NB4 (cell line): ENCODE measurements at regions not wholly inside any gene's neighbourhood (a gene's known extent, or its start where the extent isn't known, plus 50 kb on each side); places are given as distances from the start of the nearest gene placed in this dataset.
"Not testable (repeated sequence)": the region's sequence is repeated elsewhere in the genome, so short reads cannot be mapped to it uniquely, and the experiment has no call there.

Source experiments
- DNase-seq: peaks from one replicate; pipeline ENCODE4 v3.0.0; 2010; ENCODE audit warnings: low read depth
- H3K4me3 ChIP-seq: one replicate; pipeline ENCODE4 v1.5.1; 2011; ENCODE audit warnings: mild to moderate bottlenecking, low read depth, low read length, moderate library complexity
- CTCF ChIP-seq: IDR thresholded peaks from one replicate; pipeline ENCODE4 v1.5.1; 2012; ENCODE audit warnings: low read depth, low read length
- MYC ChIP-seq: IDR thresholded peaks from 2 replicates; pipeline ENCODE4 v1.6.1; 2011; ENCODE audit warnings: low read depth, low read length
- POLR2A ChIP-seq: IDR thresholded peaks from 2 replicates; pipeline ENCODE4 v1.6.1; 2011; ENCODE audit warnings: mild to moderate bottlenecking; ENCODE audit not compliant: insufficient read length; ENCODE audit errors: extremely low read depth
- TF ChIP-seq, protein P1 (sequence below): IDR thresholded peaks from 2 replicates; pipeline ENCODE4 v1.6.1; 2011; ENCODE audit warnings: low read depth, low read length

DNA sequence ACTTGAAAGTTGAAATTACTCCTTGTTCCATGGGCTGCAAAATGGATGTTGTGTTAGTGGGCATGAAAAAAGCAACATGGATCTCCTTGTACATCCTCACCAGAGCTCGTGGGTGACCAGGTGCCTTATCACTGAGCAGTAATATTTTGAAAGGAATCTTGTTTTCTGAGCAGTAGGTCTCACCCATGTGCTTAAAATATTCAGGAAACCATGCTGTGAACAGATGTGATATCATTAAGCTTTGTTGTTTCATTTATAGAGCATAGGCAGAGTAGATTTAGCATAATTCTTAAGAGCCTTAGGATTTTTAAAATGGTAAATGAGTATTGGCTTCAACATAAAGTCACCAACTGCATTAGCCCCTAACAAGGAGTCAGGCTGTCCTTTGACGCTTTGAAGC lies 316.6 kb downstream of the TYW1 start:
- no peak for TF ChIP-seq MYC
- no peak for TF ChIP-seq POLR2A
- TF ChIP-seq, protein P1, sequence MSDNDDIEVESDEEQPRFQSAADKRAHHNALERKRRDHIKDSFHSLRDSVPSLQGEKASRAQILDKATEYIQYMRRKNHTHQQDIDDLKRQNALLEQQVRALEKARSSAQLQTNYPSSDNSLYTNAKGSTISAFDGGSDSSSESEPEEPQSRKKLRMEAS, result no peak
- TF ChIP-seq CTCF, result no peak
- H3K4me3 ChIP-seq, result no peak overlapping the region
- DNase-seq, result no peak

GRCh38 chr7:67316902-67317301 lies 320.3 kb downstream of the TYW1 start:
- DNase-seq, H3K4me3 ChIP-seq: not testable (repeated sequence)

- not testable (repeated sequence) for DNase-seq, H3K4me3 ChIP-seq
Observed at GRCh38 chr7:67328257-67328656, 331.6 kb downstream of the TYW1 start.

GRCh38 chr7:67335165-67335564 lies 338.5 kb downstream of the TYW1 start:
- DNase-seq, H3K4me3 ChIP-seq: not testable (repeated sequence)

GRCh38 chr7:67335663-67336062 lies 339.0 kb downstream of the TYW1 start:
- not testable (repeated sequence) for DNase-seq, H3K4me3 ChIP-seq

GRCh38 chr7:67338545-67338944 lies 341.9 kb downstream of the TYW1 start:
- H3K4me3 ChIP-seq, result not testable (repeated sequence)

GRCh38 chr7:67341153-67341768 lies 344.6 kb downstream of the TYW1 start:
- TF ChIP-seq CTCF (no peak), POLR2A (no peak), MYC (no peak)
- TF ChIP-seq, protein P1, result no peak
- no peak for DNase-seq
- H3K4me3 ChIP-seq, result no peak overlapping the region

More at GRCh38 chr7:67338545-67338944, 341.9 kb downstream of the TYW1 start:
- not testable (repeated sequence) for DNase-seq

GRCh38 chr7:67343114-67343513 lies 346.5 kb downstream of the TYW1 start:
- H3K4me3 ChIP-seq, result no peak overlapping the region
- no peak for DNase-seq
- TF ChIP-seq MYC (no peak), POLR2A (no peak), CTCF (no peak)
- TF ChIP-seq, protein P1, result no peak

DNA sequence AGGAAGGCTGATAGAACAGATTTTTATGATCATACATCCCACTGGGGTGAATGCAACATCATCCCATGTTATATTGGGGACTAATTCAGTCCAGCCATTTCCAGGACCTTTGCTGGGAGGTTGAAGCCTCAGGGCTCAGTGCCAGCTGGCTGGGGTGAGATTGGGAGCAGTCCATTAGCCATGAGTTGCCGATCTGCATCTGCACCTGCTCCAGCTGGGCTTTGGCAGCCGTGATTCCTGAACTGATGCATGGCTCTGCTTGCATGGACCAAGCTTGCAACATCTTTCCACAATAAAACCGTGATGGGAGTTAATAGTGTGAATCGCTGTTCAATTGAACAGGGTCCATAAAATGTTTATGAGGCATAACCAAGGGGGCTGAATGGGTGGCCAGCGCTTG lies 346.9 kb downstream of the TYW1 start:
- no peak overlapping the region for H3K4me3 ChIP-seq
- DNase-seq, result no peak
- TF ChIP-seq POLR2A, result no peak
- no peak for TF ChIP-seq MYC
- TF ChIP-seq, protein P1, result no peak
- TF ChIP-seq CTCF, result no peak
